Transverse colon (tissue), 4 donors: ENCODE measurements at regions not wholly inside any gene's neighbourhood (a gene's known extent, or its start where the extent isn't known, plus 50 kb on each side); places are given as distances from the start of the nearest gene placed in this dataset.

Experiments
- DNase-seq: peaks from one replicate; pipeline ENCODE4 v3.0.0-alpha.2; 2019
- H3K27ac ChIP-seq, 4 donors: fragments of 200-600 bp; sonication (generic); 2 replicates each; pipeline ENCODE4 v1.5.1; 2016 to 2018; ENCODE audit warnings: inconsistent platforms in 4 of 4
- H3K27me3 ChIP-seq: fragments of 200-600 bp; sonication (generic); 2 replicates; pipeline ENCODE4 v1.5.1; 2017; ENCODE audit warnings: inconsistent platforms
- H3K36me3 ChIP-seq, 4 donors: fragments of 200-600 bp; sonication (generic); 2 replicates each; pipeline ENCODE4 v1.5.1; 2017 to 2019; ENCODE audit warnings: inconsistent platforms in 4 of 4
- H3K4me1 ChIP-seq, 4 donors: fragments of 200-600 bp; sonication (generic); 2 replicates each; pipeline ENCODE4 v1.5.1; 2017 to 2020; ENCODE audit warnings: inconsistent platforms in 4 of 4
- H3K4me3 ChIP-seq, 4 donors: fragments of 200-600 bp; sonication (generic); 1 replicate in 1 of 4; 2 replicates in 3 of 4; pipeline versions ENCODE4 v1.5.1 to v1.6.1; 2017 to 2019; ENCODE audit warnings: inconsistent platforms in 4 of 4
- H3K9me3 ChIP-seq, 2 donors: fragments of 200-600 bp; sonication (generic); 2 replicates each; pipeline ENCODE4 v1.5.1; 2017 to 2019; ENCODE audit warnings: inconsistent platforms in 2 of 2
- EP300 ChIP-seq: sonication (generic); formaldehyde crosslinking; IDR thresholded peaks from one replicate; pipeline ENCODE4 v1.6.1; 2017; ENCODE audit warnings: antibody characterized with exemption, low read depth
- POLR2A ChIP-seq: fragments of 450-650 bp; IDR thresholded peaks from one replicate; pipeline ENCODE4 v1.6.1; 2016; ENCODE audit warnings: antibody characterized with exemption, mild to moderate bottlenecking, moderate library complexity
- POLR2AphosphoS5 ChIP-seq, 3 donors: sonication (generic); formaldehyde crosslinking; IDR thresholded peaks; one replicate each; pipeline ENCODE4 v1.6.1; 2016; ENCODE audit warnings: antibody characterized with exemption in 3 of 3
- WGBS, 2 donors: methylation state at CpG; one replicate each; pipeline ENCODE4 v1.1.5; 2018; ENCODE audit warnings: low coverage in 1 of 2; 5-methylcytosine and 5-hydroxymethylcytosine counted together
- in situ Hi-C, 4 donors: fragments of 200-750 bp; cut with MboI; loops; one replicate each; pipeline versions ENCODE4 v1.15.0 to v1.15.1; 2017; ENCODE audit warnings: low sequenced_read_pairs in 3 of 4, low pct_ligation_motif_present in 1 of 4, low pct_unique_long_range_greater_than_20kb in 1 of 4
- intact Hi-C: fragments of 100-400 bp; cut with DNase I; formaldehyde crosslinking; loops from one replicate; pipeline ENCODE4 v1.15.1; 2023; ENCODE audit warnings: low total_unique reads
- TF ChIP-seq, protein P1 (sequence below), 5 experiments: fragments of 200-600 bp in 3 of 5; fragments of 450-650 bp in 2 of 5; sonication (generic) in 3 of 5; IDR thresholded peaks; 1 replicate in 2 of 5; 2 replicates in 3 of 5; pipeline ENCODE4 v1.5.1; 2016 to 2017; ENCODE audit warnings: antibody characterized with exemption in 5 of 5, inconsistent platforms in 3 of 5, mild to moderate bottlenecking in 2 of 5, moderate library complexity in 1 of 5

DNA sequence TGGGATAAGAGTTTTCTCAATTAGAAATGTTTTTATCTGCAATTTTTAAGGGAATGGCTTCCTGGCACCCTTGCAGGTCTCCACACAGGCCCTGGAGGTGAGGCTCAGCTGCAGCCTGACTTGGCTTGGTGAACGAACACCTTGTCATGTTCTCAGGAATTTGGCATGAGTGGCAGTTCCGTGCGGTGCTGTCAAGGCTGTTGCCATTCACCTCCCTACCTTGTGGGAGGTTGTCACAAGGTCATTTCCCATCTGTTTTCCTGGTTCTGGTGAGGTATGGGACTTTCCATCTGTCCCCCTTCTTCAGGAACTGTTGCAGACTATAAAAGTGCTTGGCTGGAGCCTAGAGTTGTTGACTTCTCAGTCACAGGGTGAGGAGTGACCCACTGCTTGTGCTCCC, 82.9 kb downstream of the ELOVL4 start:
- in situ Hi-C loops: no loop called here
- no peaks in the 10 kb centered on the region for H3K9me3 ChIP-seq
- peaks cover 0 to 14% (median 5%) of the 10 kb centered on the region in 4 donors for H3K4me1 ChIP-seq
- DNase-seq: no peak
- no peak overlapping the region for H3K4me3 ChIP-seq
- no peaks in the 10 kb centered on the region for H3K27me3 ChIP-seq
- 86% methylated on average over 3 of the region's 3 CpGs; no CpG with 5 or more reads in 1 of the 2 donors for WGBS, 2 donors
- intact Hi-C loops: no loop called here
- H3K27ac ChIP-seq: no peak overlapping the region
- TF ChIP-seq, protein P1, sequence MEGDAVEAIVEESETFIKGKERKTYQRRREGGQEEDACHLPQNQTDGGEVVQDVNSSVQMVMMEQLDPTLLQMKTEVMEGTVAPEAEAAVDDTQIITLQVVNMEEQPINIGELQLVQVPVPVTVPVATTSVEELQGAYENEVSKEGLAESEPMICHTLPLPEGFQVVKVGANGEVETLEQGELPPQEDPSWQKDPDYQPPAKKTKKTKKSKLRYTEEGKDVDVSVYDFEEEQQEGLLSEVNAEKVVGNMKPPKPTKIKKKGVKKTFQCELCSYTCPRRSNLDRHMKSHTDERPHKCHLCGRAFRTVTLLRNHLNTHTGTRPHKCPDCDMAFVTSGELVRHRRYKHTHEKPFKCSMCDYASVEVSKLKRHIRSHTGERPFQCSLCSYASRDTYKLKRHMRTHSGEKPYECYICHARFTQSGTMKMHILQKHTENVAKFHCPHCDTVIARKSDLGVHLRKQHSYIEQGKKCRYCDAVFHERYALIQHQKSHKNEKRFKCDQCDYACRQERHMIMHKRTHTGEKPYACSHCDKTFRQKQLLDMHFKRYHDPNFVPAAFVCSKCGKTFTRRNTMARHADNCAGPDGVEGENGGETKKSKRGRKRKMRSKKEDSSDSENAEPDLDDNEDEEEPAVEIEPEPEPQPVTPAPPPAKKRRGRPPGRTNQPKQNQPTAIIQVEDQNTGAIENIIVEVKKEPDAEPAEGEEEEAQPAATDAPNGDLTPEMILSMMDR (IDR thresholded peaks at IDR 0.05): no peak
- TF ChIP-seq POLR2A (no peak), POLR2AphosphoS5 (IDR thresholded peaks at IDR 0.05) (no peak), EP300 (no peak)
- H3K36me3 ChIP-seq: no peaks in the 10 kb centered on the region

DNA sequence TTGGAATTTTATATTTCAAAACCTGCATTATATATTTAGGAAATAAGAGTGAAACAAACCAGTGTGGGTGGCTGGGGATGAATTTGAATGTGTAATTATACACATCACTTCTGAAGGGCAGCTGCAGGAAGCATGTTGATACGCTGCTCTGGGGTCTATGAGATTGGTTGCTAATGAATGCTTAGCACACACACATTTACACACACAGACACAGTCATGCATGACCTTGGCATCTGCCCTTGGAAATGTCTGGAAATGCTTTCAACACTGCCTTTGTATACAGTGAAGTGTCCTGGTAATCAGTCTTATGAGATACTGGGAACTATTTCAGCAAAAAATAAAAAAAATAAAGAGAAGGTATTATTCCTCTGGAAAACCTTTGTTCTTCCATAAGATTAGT, 83.4 kb downstream of the ELOVL4 start:
- Histone ChIP-seq H3K27me3 (no peaks in the 10 kb centered on the region), H3K27ac (no peak overlapping the region), H3K36me3 (no peaks in the 10 kb centered on the region), H3K9me3 (no peaks in the 10 kb centered on the region), H3K4me1 (peaks cover 0 to 10% (median 5%) of the 10 kb centered on the region in 4 donors), H3K4me3 (no peak overlapping the region)
- no peak for DNase-seq
- intact Hi-C loops (no loop called here), in situ Hi-C loops (no loop called here)
- 60 to 83% methylated on average over 1 of the region's 1 CpG for WGBS, 2 donors
- TF ChIP-seq POLR2A: no peak
- no peak for TF ChIP-seq POLR2AphosphoS5 (IDR thresholded peaks at IDR 0.05)
- TF ChIP-seq EP300: no peak
- TF ChIP-seq, protein P1 (IDR thresholded peaks at IDR 0.05): no peak

GRCh38 chr6:79863566-79863965, 83.8 kb downstream of the ELOVL4 start:
- intact Hi-C loops: no loop called here
- Histone ChIP-seq H3K9me3 (no peaks in the 10 kb centered on the region), H3K4me3 (no peak overlapping the region), H3K36me3 (no peaks in the 10 kb centered on the region), H3K4me1 (peaks cover 0 to 8% (median 5%) of the 10 kb centered on the region in 4 donors), H3K27ac (no peak overlapping the region), H3K27me3 (no peaks in the 10 kb centered on the region)
- TF ChIP-seq POLR2AphosphoS5 (IDR thresholded peaks at IDR 0.05): no peak
- TF ChIP-seq POLR2A: no peak
- TF ChIP-seq, protein P1 (IDR thresholded peaks at IDR 0.05): no peak
- TF ChIP-seq EP300: no peak
- in situ Hi-C loops: no loop called here
- WGBS, 2 donors: 80 to 95% methylated on average over 1 of the region's 1 CpG
- no peak for DNase-seq

GRCh38 chr6:79862711-79863110, 84.6 kb downstream of the ELOVL4 start:
- Histone ChIP-seq H3K27me3 (no peaks in the 10 kb centered on the region), H3K4me1 (no peaks in the 10 kb centered on the region), H3K36me3 (no peaks in the 10 kb centered on the region), H3K9me3 (no peaks in the 10 kb centered on the region), H3K4me3 (no peak overlapping the region), H3K27ac (no peak overlapping the region)
- in situ Hi-C loops: no loop called here
- no peak for TF ChIP-seq POLR2AphosphoS5 (IDR thresholded peaks at IDR 0.05)
- no peak for TF ChIP-seq EP300
- TF ChIP-seq, protein P1 (IDR thresholded peaks at IDR 0.05): no peak
- TF ChIP-seq POLR2A: no peak
- intact Hi-C loops: no loop called here
- WGBS, 2 donors: 61% methylated on average over 1 of the region's 1 CpG; no CpG with 5 or more reads in 1 of the 2 donors
- DNase-seq: no peak
